GM12892 (cell line): ENCODE measurements at regions not wholly inside any gene's neighbourhood (a gene's known extent, or its start where the extent isn't known, plus 50 kb on each side); places are given as distances from the start of the nearest gene placed in this dataset.

Source experiments
- POLR2A ChIP-seq: IDR thresholded peaks from 2 replicates; pipeline ENCODE4 v1.6.1; 2011; ENCODE audit warnings: low read depth, low read length, control low read depth
- POLR2AphosphoS5 ChIP-seq: IDR thresholded peaks from 2 replicates; pipeline ENCODE4 v1.6.1; 2011; ENCODE audit warnings: low read depth, low read length, control low read depth

- no peak for TF ChIP-seq POLR2AphosphoS5
- TF ChIP-seq POLR2A: no peak
Observed at GRCh38 chr2:103179798-103180197, 418.0 kb downstream of the TMEM182 start.
